Gastrocnemius medialis (tissue), 4 donors: ENCODE measurements at regions not wholly inside any gene's neighbourhood (a gene's known extent, or its start where the extent isn't known, plus 50 kb on each side); places are given as distances from the start of the nearest gene placed in this dataset.

Experiments used
- ATAC-seq, 2 donors: fragments of 150-250 bp; one replicate each; pipeline ENCODE4 v1.9.1; 2016
- DNase-seq, 2 donors: peaks; one replicate each; pipeline ENCODE4 v3.0.0-alpha.2; 2019
- H3K27ac ChIP-seq, 4 donors: fragments of 200-600 bp; sonication (generic); 1 replicate in 1 of 4; 2 replicates in 3 of 4; pipeline ENCODE4 v1.5.1; 2016 to 2018; ENCODE audit warnings: mild to moderate bottlenecking in 2 of 4, moderate library complexity in 1 of 4
- H3K27me3 ChIP-seq, 3 donors: fragments of 200-600 bp; sonication (generic) in 2 of 3; 1 replicate in 1 of 3; 2 replicates in 2 of 3; pipeline versions ENCODE4 v1.5.1 to v1.6.0; 2016 to 2019; ENCODE audit warnings: mild to moderate bottlenecking in 1 of 3, moderate library complexity in 1 of 3
- H3K36me3 ChIP-seq, 2 donors: fragments of 200-600 bp; sonication (generic) in 1 of 2; one replicate each; pipeline ENCODE4 v1.5.1; 2017 to 2018
- H3K4me1 ChIP-seq, 2 donors: fragments of 200-600 bp; sonication (generic) in 1 of 2; one replicate each; pipeline ENCODE4 v1.5.1; 2016 to 2017; ENCODE audit warnings: mild to moderate bottlenecking in 2 of 2
- H3K4me3 ChIP-seq, 4 donors: fragments of 200-600 bp; sonication (generic) in 3 of 4; 1 replicate in 1 of 4; 2 replicates in 3 of 4; pipeline ENCODE4 v1.5.1; 2016 to 2019; ENCODE audit warnings: mild to moderate bottlenecking in 2 of 4
- H3K9me3 ChIP-seq, 3 donors: fragments of 200-600 bp; sonication (generic) in 2 of 3; 1 replicate in 1 of 3; 2 replicates in 2 of 3; pipeline ENCODE4 v1.5.1; 2016 to 2019
- POLR2A ChIP-seq, 2 donors: fragments of 450-650 bp; IDR thresholded peaks; one replicate each; pipeline ENCODE4 v1.6.1; 2017; ENCODE audit warnings: antibody characterized with exemption in 2 of 2, mild to moderate bottlenecking in 2 of 2, moderate library complexity in 2 of 2
- in situ Hi-C, 4 donors: fragments of 200-750 bp; cut with MboI; loops; one replicate each; pipeline versions ENCODE4 v1.15.0 to v1.8.0; 2017; ENCODE audit warnings: low sequenced_read_pairs in 4 of 4
- intact Hi-C: fragments of 100-400 bp; cut with DNase I; formaldehyde crosslinking; loops from one replicate; pipeline ENCODE4 v1.15.1; 2023; ENCODE audit warnings: low total_unique reads
- TF ChIP-seq, protein P1 (sequence below), 5 experiments: fragments of 450-650 bp in 3 of 5; fragments of 200-600 bp in 2 of 5; sonication (generic) in 2 of 5; IDR thresholded peaks in 4 of 5; conservative IDR thresholded peaks in 1 of 5; 1 replicate in 4 of 5; 2 replicates in 1 of 5; pipeline ENCODE4 v1.5.1; 2016 to 2019; ENCODE audit warnings: antibody characterized with exemption in 5 of 5, mild to moderate bottlenecking in 3 of 5, moderate library complexity in 3 of 5

DNA sequence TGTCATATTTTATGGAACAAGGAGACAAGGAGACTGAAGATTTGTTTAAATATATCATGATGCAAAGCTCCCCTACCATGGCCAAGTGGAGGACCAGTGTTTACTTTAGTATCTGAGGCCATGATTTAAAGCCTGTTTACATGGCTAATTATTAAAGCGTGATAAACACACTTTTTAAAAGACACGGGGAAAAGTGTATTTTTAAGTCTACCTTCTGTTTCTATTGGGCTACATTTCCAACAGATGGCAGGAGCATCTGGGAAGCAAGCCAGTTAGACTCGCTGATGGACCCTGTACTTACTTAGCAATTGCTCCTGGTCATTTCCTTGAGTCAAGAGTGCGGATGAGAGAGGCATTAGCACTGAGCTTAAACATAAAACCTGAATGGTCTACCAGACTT lies 480.3 kb upstream of the SEMA6A start:
- no peaks in the 10 kb centered on the region for H3K36me3 ChIP-seq
- no peak overlapping the region for H3K27ac ChIP-seq
- DNase-seq (no peak), ATAC-seq (no peak)
- in situ Hi-C loops, result no loop called here
- intact Hi-C loops, result no loop called here
- TF ChIP-seq POLR2A (IDR thresholded peaks at IDR 0.05), result no peak
- TF ChIP-seq, protein P1, sequence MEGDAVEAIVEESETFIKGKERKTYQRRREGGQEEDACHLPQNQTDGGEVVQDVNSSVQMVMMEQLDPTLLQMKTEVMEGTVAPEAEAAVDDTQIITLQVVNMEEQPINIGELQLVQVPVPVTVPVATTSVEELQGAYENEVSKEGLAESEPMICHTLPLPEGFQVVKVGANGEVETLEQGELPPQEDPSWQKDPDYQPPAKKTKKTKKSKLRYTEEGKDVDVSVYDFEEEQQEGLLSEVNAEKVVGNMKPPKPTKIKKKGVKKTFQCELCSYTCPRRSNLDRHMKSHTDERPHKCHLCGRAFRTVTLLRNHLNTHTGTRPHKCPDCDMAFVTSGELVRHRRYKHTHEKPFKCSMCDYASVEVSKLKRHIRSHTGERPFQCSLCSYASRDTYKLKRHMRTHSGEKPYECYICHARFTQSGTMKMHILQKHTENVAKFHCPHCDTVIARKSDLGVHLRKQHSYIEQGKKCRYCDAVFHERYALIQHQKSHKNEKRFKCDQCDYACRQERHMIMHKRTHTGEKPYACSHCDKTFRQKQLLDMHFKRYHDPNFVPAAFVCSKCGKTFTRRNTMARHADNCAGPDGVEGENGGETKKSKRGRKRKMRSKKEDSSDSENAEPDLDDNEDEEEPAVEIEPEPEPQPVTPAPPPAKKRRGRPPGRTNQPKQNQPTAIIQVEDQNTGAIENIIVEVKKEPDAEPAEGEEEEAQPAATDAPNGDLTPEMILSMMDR (IDR thresholded peaks at IDR 0.05 in 4 of 5, conservative IDR thresholded peaks at IDR 0.05 in 1 of 5), result no peak
- no peaks in the 10 kb centered on the region for H3K4me1 ChIP-seq
- H3K4me3 ChIP-seq, result no peak overlapping the region
- H3K9me3 ChIP-seq, result no peaks in the 10 kb centered on the region
- no peaks in the 10 kb centered on the region for H3K27me3 ChIP-seq

DNA sequence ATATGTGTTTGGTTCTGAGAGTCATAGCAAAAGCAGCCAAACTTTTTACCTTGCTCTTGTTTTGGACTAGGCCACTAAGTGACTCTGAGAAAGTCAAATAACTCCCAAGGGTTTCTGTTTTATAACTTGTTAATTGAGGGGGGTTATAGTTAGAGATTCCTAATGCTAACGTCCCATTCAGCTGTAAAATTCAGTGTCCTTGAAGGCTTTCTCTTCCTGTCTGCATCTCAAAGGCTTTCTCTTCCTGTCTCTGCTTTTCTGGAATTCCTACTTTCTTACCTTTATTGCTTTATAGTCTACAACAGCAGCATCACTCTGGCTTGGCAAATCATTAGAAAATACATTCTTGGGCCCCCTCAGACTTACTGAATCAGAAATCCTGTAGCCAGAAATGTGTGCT lies 479.5 kb upstream of the SEMA6A start:
- in situ Hi-C loops (no loop called here), intact Hi-C loops (no loop called here)
- no peak overlapping the region for H3K27ac ChIP-seq
- no peaks in the 10 kb centered on the region for H3K36me3 ChIP-seq
- DNase-seq, result no peak
- no peak for TF ChIP-seq POLR2A (IDR thresholded peaks at IDR 0.05)
- TF ChIP-seq, protein P1 (IDR thresholded peaks at IDR 0.05 in 4 of 5, conservative IDR thresholded peaks at IDR 0.05 in 1 of 5), result no peak
- no peaks in the 10 kb centered on the region for H3K9me3 ChIP-seq
- H3K4me3 ChIP-seq, result no peak overlapping the region
- H3K27me3 ChIP-seq, result no peaks in the 10 kb centered on the region
- no peaks in the 10 kb centered on the region for H3K4me1 ChIP-seq
- ATAC-seq, result no peak

DNA sequence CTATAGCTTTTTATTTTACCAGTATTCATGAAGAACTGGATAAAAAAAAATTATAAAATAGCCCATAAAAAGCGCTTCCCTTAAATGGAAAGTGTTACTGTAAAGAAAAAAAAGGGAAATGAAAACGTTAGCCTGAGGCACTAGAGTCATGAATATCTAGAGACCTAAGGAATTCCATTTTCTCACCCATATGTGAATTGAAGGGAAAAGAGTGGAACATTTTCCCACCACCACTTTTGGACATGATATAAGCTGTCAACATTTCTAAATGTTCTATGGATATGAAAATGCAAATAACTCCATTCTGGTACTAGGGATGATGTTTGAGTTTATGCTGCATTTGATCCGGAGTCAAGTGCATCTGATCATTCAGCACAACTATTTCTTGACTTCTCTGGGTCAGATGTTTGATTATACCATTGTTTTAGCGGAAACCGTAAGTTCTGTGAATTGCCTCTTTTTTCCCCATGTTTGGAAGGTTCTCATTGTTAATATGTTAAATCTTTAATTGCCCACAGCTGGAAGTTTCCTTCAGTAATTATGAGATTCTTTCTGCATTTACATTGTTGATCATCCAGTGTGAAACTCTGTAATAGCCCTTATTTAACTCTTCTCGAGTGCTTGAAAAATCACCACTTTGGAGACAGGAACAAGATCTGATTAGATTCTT lies 467.4 kb upstream of the SEMA6A start:
- H3K36me3 ChIP-seq, result no peaks in the 10 kb centered on the region
- no peaks in the 10 kb centered on the region for H3K9me3 ChIP-seq
- ATAC-seq (no peak), DNase-seq (no peak)
- intact Hi-C loops (no loop called here), in situ Hi-C loops (no loop called here)
- no peaks in the 10 kb centered on the region for H3K4me1 ChIP-seq
- H3K27me3 ChIP-seq, result no peaks in the 10 kb centered on the region
- no peak for TF ChIP-seq POLR2A (IDR thresholded peaks at IDR 0.05)
- TF ChIP-seq, protein P1 (IDR thresholded peaks at IDR 0.05 in 4 of 5, conservative IDR thresholded peaks at IDR 0.05 in 1 of 5), result no peak
- H3K27ac ChIP-seq, result no peak overlapping the region
- H3K4me3 ChIP-seq, result no peak overlapping the region

DNA sequence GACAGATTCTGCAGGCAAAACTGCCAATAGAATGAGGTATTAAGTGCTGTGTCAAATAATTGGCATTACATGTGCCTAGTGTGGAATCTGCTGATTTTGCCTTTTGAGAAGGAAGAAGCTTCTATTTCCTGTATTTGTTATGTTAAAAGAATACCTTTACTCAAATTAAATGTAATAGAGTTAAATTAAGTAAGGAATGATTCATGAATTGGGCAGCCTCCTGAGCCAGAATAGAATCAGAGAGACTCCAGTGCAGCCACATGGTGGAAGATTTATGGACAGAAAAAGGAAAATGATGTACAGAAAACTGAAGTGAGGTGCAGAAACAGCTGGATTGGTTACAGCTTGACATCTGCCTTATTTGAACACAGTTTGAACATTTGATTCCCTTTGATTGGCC lies 464.4 kb upstream of the SEMA6A start:
- Histone ChIP-seq H3K27me3 (no peaks in the 10 kb centered on the region), H3K9me3 (no peaks in the 10 kb centered on the region), H3K4me1 (no peaks in the 10 kb centered on the region), H3K4me3 (no peak overlapping the region), H3K36me3 (no peaks in the 10 kb centered on the region), H3K27ac (no peak overlapping the region)
- intact Hi-C loops, result no loop called here
- DNase-seq (no peak), ATAC-seq (no peak)
- TF ChIP-seq POLR2A (IDR thresholded peaks at IDR 0.05), result no peak
- TF ChIP-seq, protein P1 (IDR thresholded peaks at IDR 0.05 in 4 of 5, conservative IDR thresholded peaks at IDR 0.05 in 1 of 5), result no peak
- in situ Hi-C loops, result no loop called here

DNA sequence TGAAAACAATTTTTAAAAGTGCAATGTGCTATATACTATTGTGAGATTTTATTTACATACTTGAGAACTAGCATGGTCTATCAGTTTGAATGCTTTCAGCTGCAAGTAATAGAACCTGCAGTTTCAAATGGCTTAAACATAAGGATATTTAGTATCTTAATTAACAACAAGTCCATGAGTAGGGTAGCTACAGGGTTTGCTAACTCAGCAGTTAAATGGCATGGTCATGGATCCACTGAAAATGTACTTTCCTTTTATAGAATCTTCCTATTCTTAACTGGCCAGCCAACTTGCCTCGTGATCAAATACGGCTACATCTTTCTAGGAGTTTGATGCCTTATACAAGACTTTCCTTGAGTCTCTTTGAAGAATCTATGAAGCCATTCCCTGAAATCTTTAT lies 452.8 kb upstream of the SEMA6A start:
- ATAC-seq, result no peak
- no peaks in the 10 kb centered on the region for H3K36me3 ChIP-seq
- TF ChIP-seq POLR2A (IDR thresholded peaks at IDR 0.05), result no peak
- TF ChIP-seq, protein P1 (IDR thresholded peaks at IDR 0.05 in 4 of 5, conservative IDR thresholded peaks at IDR 0.05 in 1 of 5), result no peak
- no peaks in the 10 kb centered on the region for H3K4me1 ChIP-seq
- DNase-seq, result no peak
- no peak overlapping the region for H3K27ac ChIP-seq
- H3K27me3 ChIP-seq, result no peaks in the 10 kb centered on the region
- H3K4me3 ChIP-seq, result no peak overlapping the region
- no peaks in the 10 kb centered on the region for H3K9me3 ChIP-seq
- intact Hi-C loops, result no loop called here
- in situ Hi-C loops, result no loop called here
